ENCODE measurements at regions not wholly inside any gene's neighbourhood (a gene's known extent, or its start where the extent isn't known, plus 50 kb on each side); places are given as distances from the start of the nearest gene placed in this dataset.

DNA sequence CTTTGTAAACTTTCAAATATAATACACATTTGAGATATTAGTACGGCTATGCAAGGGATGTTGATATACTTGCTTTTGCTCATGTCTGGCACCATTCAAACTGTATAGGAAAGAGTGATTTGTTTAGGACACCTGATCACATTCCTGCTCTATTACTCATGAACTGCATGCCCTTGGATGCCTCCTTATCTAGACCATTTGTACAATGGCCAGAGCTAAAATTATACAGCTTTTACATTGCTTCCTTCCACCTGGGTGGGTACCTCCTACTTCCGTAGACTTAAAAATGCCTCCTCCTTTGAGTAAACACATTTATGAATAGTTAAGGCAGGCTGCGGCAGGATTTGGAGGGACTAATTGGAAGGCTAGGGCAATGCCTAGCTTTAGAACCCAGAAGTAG, 85.4 kb upstream of the PBX1 start:
- no peaks in the 10 kb centered on the region for H3K4me1 ChIP-seq
- H3K27ac ChIP-seq = no peak overlapping the region
- DNase-seq = no peak
- intact Hi-C loops (cut with DNase I; ENCODE audit: low total_unique reads) = no loop called here
- no peak overlapping the region for H3K4me3 ChIP-seq
- H3K9me3 ChIP-seq = no peaks in the 10 kb centered on the region
- no peaks in the 10 kb centered on the region for H3K27me3 ChIP-seq
- H3K36me3 ChIP-seq = no peaks in the 10 kb centered on the region
- TF ChIP-seq, protein P1, sequence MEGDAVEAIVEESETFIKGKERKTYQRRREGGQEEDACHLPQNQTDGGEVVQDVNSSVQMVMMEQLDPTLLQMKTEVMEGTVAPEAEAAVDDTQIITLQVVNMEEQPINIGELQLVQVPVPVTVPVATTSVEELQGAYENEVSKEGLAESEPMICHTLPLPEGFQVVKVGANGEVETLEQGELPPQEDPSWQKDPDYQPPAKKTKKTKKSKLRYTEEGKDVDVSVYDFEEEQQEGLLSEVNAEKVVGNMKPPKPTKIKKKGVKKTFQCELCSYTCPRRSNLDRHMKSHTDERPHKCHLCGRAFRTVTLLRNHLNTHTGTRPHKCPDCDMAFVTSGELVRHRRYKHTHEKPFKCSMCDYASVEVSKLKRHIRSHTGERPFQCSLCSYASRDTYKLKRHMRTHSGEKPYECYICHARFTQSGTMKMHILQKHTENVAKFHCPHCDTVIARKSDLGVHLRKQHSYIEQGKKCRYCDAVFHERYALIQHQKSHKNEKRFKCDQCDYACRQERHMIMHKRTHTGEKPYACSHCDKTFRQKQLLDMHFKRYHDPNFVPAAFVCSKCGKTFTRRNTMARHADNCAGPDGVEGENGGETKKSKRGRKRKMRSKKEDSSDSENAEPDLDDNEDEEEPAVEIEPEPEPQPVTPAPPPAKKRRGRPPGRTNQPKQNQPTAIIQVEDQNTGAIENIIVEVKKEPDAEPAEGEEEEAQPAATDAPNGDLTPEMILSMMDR (IDR thresholded peaks at IDR 0.05) = no peak
- no peak for TF ChIP-seq POLR2A (IDR thresholded peaks at IDR 0.05)

DNA sequence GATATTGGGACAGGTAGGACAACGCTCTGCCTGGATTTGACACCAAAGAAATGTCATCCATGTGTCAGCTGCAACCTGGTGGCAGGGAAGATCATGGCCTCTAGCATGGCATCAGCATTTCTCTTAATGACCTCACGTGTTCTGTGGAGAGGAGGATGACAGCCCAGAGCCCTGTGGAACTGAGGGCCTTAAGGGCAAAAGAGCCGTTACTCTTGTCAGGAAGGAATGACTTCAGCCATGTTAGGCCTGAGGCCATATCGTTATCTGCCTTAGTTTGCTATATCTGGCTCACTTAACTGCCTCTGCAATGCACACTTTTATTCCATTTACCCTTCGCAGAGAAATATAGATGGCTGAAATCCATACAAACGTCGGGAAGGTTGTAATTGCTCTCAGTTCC, 83.2 kb upstream of the PBX1 start:
- DNase-seq = no peak
- no peaks in the 10 kb centered on the region for H3K4me1 ChIP-seq
- no peaks in the 10 kb centered on the region for H3K27me3 ChIP-seq
- H3K4me3 ChIP-seq = no peak overlapping the region
- H3K9me3 ChIP-seq = no peaks in the 10 kb centered on the region
- no peak overlapping the region for H3K27ac ChIP-seq
- TF ChIP-seq, protein P1 (IDR thresholded peaks at IDR 0.05) = no peak
- TF ChIP-seq POLR2A (IDR thresholded peaks at IDR 0.05) = no peak
- no peaks in the 10 kb centered on the region for H3K36me3 ChIP-seq
- intact Hi-C loops (cut with DNase I; ENCODE audit: low total_unique reads) = no loop called here

DNA sequence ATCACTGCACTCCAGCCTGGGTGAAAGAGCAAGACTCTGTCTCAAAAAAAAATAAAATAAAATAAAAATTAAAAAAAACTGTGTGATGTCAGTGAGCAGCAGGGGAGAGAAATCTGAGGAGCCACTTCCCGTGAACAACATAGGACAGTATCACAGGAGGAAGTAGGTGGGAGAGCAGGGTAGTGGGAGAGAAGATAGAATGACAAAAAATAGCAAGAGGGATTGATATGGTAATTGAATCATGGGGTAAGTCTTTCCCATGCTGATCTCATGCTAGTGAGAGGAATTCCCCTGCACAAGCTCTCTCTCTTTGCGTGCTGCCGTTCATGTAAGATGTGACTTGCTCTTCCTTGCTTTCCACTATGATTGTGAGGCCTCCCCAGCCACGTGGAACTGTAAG, 81.6 kb upstream of the PBX1 start:
- intact Hi-C loops (cut with DNase I; ENCODE audit: low total_unique reads) = no loop called here

DNA sequence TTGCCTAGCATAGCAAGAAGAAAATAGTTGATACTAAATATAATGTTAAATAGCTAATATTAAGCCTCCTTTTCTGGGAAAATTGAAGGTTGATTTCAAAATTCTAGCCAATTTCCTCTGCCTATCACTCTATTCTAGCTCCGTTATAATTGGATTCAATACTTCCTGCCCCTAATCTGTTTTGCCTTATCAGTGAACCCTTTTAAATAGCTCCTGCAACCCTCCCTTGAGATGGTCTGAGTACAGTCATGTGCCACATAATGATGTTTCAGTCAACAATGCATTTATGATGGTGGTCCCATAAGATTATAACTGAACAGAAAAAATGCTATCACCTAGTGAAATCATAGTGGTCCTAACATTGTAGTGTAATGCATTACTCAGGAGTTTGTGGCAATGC, 79.7 kb upstream of the PBX1 start:
- no peaks in the 10 kb centered on the region for H3K36me3 ChIP-seq
- intact Hi-C loops (cut with DNase I; ENCODE audit: low total_unique reads) = no loop called here
- no peaks in the 10 kb centered on the region for H3K27me3 ChIP-seq
- H3K27ac ChIP-seq = no peak overlapping the region
- no peaks in the 10 kb centered on the region for H3K9me3 ChIP-seq
- TF ChIP-seq, protein P1 (IDR thresholded peaks at IDR 0.05) = no peak
- no peak for TF ChIP-seq POLR2A (IDR thresholded peaks at IDR 0.05)
- no peak overlapping the region for H3K4me3 ChIP-seq
- no peaks in the 10 kb centered on the region for H3K4me1 ChIP-seq
- DNase-seq = no peak

More for the DNA sequence above, 81.6 kb upstream of the PBX1 start:
- Histone ChIP-seq H3K4me3 (no peak overlapping the region), H3K9me3 (no peaks in the 10 kb centered on the region), H3K36me3 (no peaks in the 10 kb centered on the region), H3K27ac (no peak overlapping the region), H3K27me3 (no peaks in the 10 kb centered on the region), H3K4me1 (no peaks in the 10 kb centered on the region)
- DNase-seq = no peak
- TF ChIP-seq POLR2A (IDR thresholded peaks at IDR 0.05) = no peak
- TF ChIP-seq, protein P1 (IDR thresholded peaks at IDR 0.05) = no peak

DNA sequence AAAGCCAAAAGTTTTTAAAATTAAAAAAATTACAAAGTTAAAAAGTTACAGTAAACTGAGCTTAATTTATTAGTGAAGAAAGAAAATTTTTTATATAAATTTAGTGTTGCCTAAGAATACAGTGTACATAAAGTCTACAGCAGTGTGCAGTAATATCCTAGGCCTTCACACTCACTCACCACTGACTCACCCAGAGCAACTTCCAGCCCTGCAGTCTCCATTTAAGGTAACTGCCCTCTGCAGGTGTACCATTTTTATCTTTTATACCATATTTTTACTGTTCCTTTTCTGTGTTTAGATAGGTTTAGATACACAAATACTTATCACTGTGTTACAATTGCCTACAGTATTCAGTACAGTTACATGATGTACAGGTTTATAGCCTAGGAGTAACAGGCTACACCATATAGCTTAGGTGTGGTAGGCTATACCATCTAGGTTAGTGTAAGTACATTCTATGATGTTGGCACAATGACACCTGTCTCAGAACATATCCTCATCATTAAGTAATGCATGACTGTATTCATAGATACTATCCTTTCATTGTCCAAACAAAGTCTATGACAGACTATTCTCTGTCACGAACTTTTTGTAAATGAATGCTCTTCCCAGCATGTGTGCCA, 78.6 kb upstream of the PBX1 start:
- no peak for DNase-seq
- intact Hi-C loops (cut with DNase I; ENCODE audit: low total_unique reads) = no loop called here
- Histone ChIP-seq H3K9me3 (no peaks in the 10 kb centered on the region), H3K4me3 (no peak overlapping the region), H3K27ac (no peak overlapping the region), H3K27me3 (no peaks in the 10 kb centered on the region), H3K36me3 (no peaks in the 10 kb centered on the region), H3K4me1 (no peaks in the 10 kb centered on the region)
- TF ChIP-seq, protein P1 (IDR thresholded peaks at IDR 0.05) = no peak
- no peak for TF ChIP-seq POLR2A (IDR thresholded peaks at IDR 0.05)
